ENCODE measurements at regions not wholly inside any gene's neighbourhood (a gene's known extent, or its start where the extent isn't known, plus 50 kb on each side); places are given as distances from the start of the nearest gene placed in this dataset.

DNA sequence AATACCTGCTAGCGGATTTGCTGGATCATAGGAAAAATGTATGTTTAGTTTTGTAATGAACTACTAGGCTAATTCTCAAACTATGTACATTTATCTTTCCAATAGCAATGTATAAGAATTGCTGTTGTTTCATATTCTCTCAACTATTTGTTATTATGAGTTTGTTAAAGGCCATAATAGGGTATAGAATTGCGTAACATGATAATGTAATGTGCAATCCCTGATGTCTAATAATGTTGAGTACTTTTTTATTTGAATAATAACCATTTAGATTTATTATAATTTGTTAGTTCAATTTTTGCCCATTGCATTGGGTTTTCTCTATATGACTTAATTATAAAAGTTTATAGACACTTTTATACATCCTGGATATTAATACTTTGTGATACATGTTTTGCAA is 801.6 kb downstream of the LUZP2 start:
- no peak for DNase-seq
- Mint-ChIP-seq H3K4me3 (ENCODE audit: unreplicated experiment) (no peak overlapping the region), H3K27ac (ENCODE audit: unreplicated experiment) (no peak overlapping the region), H3K4me1 (ENCODE audit: low read depth, unreplicated experiment) (no peaks in the 10 kb centered on the region), H3K36me3 (ENCODE audit: unreplicated experiment) (no peaks in the 10 kb centered on the region), H3K27me3 (ENCODE audit: unreplicated experiment) (no peaks in the 10 kb centered on the region), H3K9me3 (ENCODE audit: unreplicated experiment) (no peaks in the 10 kb centered on the region)
- TF ChIP-seq, protein P1, sequence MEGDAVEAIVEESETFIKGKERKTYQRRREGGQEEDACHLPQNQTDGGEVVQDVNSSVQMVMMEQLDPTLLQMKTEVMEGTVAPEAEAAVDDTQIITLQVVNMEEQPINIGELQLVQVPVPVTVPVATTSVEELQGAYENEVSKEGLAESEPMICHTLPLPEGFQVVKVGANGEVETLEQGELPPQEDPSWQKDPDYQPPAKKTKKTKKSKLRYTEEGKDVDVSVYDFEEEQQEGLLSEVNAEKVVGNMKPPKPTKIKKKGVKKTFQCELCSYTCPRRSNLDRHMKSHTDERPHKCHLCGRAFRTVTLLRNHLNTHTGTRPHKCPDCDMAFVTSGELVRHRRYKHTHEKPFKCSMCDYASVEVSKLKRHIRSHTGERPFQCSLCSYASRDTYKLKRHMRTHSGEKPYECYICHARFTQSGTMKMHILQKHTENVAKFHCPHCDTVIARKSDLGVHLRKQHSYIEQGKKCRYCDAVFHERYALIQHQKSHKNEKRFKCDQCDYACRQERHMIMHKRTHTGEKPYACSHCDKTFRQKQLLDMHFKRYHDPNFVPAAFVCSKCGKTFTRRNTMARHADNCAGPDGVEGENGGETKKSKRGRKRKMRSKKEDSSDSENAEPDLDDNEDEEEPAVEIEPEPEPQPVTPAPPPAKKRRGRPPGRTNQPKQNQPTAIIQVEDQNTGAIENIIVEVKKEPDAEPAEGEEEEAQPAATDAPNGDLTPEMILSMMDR (IDR thresholded peaks at IDR 0.05; ENCODE audit: partially characterized antibody, unreplicated experiment): no peak

DNA sequence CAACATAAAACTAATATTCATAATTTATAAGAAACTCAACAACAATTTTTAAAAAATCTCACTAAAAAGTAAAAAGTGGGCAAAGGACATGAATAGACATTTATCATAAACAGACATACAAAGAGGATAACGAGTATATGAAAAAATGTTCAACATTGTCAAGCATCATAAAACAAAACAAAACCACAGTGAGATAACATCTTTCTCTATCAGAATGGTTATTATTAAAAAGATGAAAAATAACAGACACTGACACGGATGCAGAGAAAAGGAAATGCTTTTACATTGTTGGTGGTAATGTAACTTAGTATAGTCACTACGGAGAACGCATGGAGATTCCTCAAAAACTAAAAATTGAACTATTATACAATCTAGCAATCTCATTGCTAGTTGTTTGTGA is 813.0 kb downstream of the LUZP2 start:
- TF ChIP-seq, protein P1 (IDR thresholded peaks at IDR 0.05; ENCODE audit: partially characterized antibody, unreplicated experiment): no peak
- Mint-ChIP-seq H3K4me3 (ENCODE audit: unreplicated experiment) (no peak overlapping the region), H3K9me3 (ENCODE audit: unreplicated experiment) (no peaks in the 10 kb centered on the region), H3K27me3 (ENCODE audit: unreplicated experiment) (no peaks in the 10 kb centered on the region), H3K4me1 (ENCODE audit: low read depth, unreplicated experiment) (no peaks in the 10 kb centered on the region), H3K36me3 (ENCODE audit: unreplicated experiment) (peaks cover 4% of the 10 kb centered on the region), H3K27ac (ENCODE audit: unreplicated experiment) (no peak overlapping the region)
- DNase-seq: no peak

DNA sequence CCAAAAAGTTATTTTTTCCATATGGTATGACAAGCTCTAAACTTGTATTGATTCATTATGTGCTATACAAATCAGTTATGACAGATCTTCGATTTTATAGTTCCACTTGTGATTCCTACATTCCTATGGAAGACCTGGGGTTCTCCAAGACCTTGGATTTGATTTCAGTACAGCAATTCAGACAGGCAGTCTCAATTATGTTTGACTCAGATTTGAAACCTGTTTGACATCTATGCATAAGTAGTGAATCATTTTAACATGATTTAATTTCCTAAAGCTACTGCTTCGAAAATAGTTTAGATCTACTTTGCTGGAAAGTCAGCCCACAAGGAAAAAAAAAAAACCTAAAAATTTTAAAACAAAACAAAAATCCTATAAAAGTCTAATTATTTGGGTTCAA is 820.4 kb downstream of the LUZP2 start:
- Mint-ChIP-seq H3K27me3 (ENCODE audit: unreplicated experiment) (no peaks in the 10 kb centered on the region), H3K4me1 (ENCODE audit: low read depth, unreplicated experiment) (no peaks in the 10 kb centered on the region), H3K9me3 (ENCODE audit: unreplicated experiment) (no peaks in the 10 kb centered on the region), H3K4me3 (ENCODE audit: unreplicated experiment) (no peak overlapping the region), H3K27ac (ENCODE audit: unreplicated experiment) (no peak overlapping the region), H3K36me3 (ENCODE audit: unreplicated experiment) (no peaks in the 10 kb centered on the region)
- TF ChIP-seq, protein P1 (IDR thresholded peaks at IDR 0.05; ENCODE audit: partially characterized antibody, unreplicated experiment): no peak
- DNase-seq: no peak

DNA sequence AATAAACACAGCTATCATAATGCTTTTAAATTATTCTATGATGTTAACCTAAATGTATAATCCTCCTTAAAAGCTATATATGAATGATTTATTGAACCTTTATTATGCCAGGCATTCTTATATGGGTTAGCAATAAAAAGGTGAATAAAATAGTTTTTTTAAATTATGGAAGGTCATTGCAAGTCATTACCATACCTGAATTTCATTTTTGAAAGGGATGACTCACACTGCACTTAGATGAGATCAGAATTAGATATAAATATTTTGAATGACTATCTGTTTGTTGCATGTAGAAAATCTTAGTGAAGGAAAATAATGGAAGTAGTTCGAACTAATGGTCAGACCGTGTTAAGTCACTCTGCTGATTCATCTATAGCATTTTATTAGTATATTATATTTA is 822.3 kb downstream of the LUZP2 start:
- Mint-ChIP-seq H3K27me3 (ENCODE audit: unreplicated experiment) (no peaks in the 10 kb centered on the region), H3K27ac (ENCODE audit: unreplicated experiment) (no peak overlapping the region), H3K9me3 (ENCODE audit: unreplicated experiment) (no peaks in the 10 kb centered on the region), H3K4me1 (ENCODE audit: low read depth, unreplicated experiment) (no peaks in the 10 kb centered on the region), H3K36me3 (ENCODE audit: unreplicated experiment) (no peaks in the 10 kb centered on the region), H3K4me3 (ENCODE audit: unreplicated experiment) (no peak overlapping the region)
- no peak for DNase-seq
- TF ChIP-seq, protein P1 (IDR thresholded peaks at IDR 0.05; ENCODE audit: partially characterized antibody, unreplicated experiment): no peak

DNA sequence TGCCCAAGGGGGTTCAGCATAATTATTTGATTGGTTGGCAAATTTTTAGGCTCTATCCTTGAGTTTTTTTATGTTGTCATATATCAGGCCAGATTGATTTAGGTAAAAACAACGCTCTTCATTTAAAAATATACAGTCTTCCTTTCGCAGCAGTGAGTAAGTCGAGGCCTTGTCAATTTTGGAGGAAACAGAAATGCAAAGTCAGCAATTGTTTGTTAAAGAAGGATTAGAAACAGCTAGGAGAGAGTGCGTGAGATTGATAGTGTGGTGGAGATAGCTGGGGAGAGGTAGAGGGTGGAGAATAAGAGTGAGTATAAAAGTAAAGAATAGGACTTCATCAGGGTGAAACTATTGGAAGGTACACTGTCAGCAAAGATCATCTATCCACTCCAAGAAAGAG is 830.8 kb downstream of the LUZP2 start:
- Mint-ChIP-seq H3K4me3 (ENCODE audit: unreplicated experiment) (no peak overlapping the region), H3K27ac (ENCODE audit: unreplicated experiment) (no peak overlapping the region), H3K9me3 (ENCODE audit: unreplicated experiment) (no peaks in the 10 kb centered on the region), H3K4me1 (ENCODE audit: low read depth, unreplicated experiment) (no peaks in the 10 kb centered on the region), H3K36me3 (ENCODE audit: unreplicated experiment) (no peaks in the 10 kb centered on the region), H3K27me3 (ENCODE audit: unreplicated experiment) (no peaks in the 10 kb centered on the region)
- no peak for DNase-seq
- TF ChIP-seq, protein P1 (IDR thresholded peaks at IDR 0.05; ENCODE audit: partially characterized antibody, unreplicated experiment): no peak
